ENCODE measurements at regions not wholly inside any gene's neighbourhood (a gene's known extent, or its start where the extent isn't known, plus 50 kb on each side); places are given as distances from the start of the nearest gene placed in this dataset.

DNA sequence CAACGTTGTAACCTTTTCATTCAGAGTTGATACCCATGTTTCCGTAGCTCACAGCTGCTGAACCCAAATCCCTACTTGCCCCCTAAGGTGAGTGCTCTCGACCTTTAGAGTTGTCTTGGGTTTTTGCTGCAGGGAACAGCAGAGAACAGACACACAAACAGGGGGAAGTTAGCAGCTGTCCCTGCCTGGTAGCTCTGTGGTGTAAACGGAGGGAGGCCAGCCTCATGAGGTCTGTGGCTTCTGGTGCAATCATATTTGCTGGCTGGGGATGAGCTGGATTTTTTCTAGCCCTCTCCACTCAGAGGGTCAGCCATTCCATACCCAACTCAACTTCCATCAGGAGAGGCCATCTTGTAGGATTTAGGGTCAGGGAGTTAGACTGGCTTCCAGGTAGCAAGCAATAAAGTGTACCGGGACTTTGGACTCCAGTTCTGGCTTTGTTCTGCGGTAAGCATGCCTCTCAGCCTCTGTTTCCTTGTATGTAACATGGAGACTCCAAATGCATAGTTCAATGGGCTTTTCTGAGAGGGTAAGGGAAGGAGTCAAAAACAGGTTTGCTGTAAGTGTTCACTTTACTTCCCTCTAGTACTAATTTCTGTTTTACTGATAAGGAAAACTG is 218.9 kb downstream of the MID1IP1 start:
- TF ChIP-seq TEAD4 (IDR thresholded peaks at IDR 0.05; ENCODE audit: borderline replicate concordance, insufficient read depth) (no peak), CTCF (IDR thresholded peaks at IDR 0.05) (no peak), POLR2AphosphoS5 (IDR thresholded peaks at IDR 0.05; ENCODE audit: low read depth, low read length) (no peak), NFIC (IDR thresholded peaks at IDR 0.05; ENCODE audit: borderline replicate concordance) (no peak), MAX (IDR thresholded peaks at IDR 0.05; ENCODE audit: low read depth) (no peak), RFX5 (IDR thresholded peaks at IDR 0.05; ENCODE audit: low read length) (no peak), TCF12 (IDR thresholded peaks at IDR 0.05) (no peak), FOSL2 (IDR thresholded peaks at IDR 0.05; ENCODE audit: borderline replicate concordance, low read depth) (no peak), NRF1 (IDR thresholded peaks at IDR 0.05; ENCODE audit: low read depth, low read length) (no peak), CHD2 (IDR thresholded peaks at IDR 0.05; ENCODE audit: low read length, partially characterized antibody) (no peak), JUND (IDR thresholded peaks at IDR 0.05) (no peak), MEF2A (IDR thresholded peaks at IDR 0.05; ENCODE audit: borderline replicate concordance, low read depth) (no peak)
- TF ChIP-seq, protein P1, sequence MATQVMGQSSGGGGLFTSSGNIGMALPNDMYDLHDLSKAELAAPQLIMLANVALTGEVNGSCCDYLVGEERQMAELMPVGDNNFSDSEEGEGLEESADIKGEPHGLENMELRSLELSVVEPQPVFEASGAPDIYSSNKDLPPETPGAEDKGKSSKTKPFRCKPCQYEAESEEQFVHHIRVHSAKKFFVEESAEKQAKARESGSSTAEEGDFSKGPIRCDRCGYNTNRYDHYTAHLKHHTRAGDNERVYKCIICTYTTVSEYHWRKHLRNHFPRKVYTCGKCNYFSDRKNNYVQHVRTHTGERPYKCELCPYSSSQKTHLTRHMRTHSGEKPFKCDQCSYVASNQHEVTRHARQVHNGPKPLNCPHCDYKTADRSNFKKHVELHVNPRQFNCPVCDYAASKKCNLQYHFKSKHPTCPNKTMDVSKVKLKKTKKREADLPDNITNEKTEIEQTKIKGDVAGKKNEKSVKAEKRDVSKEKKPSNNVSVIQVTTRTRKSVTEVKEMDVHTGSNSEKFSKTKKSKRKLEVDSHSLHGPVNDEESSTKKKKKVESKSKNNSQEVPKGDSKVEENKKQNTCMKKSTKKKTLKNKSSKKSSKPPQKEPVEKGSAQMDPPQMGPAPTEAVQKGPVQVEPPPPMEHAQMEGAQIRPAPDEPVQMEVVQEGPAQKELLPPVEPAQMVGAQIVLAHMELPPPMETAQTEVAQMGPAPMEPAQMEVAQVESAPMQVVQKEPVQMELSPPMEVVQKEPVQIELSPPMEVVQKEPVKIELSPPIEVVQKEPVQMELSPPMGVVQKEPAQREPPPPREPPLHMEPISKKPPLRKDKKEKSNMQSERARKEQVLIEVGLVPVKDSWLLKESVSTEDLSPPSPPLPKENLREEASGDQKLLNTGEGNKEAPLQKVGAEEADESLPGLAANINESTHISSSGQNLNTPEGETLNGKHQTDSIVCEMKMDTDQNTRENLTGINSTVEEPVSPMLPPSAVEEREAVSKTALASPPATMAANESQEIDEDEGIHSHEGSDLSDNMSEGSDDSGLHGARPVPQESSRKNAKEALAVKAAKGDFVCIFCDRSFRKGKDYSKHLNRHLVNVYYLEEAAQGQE (IDR thresholded peaks at IDR 0.05; ENCODE audit: low read depth, low read length), result no peak
